NCI-H2196 treated with DMSO at 0.1 percent for 48 hours (cell line): ENCODE measurements at regions not wholly inside any gene's neighbourhood (a gene's known extent, or its start where the extent isn't known, plus 50 kb on each side); places are given as distances from the start of the nearest gene placed in this dataset.
"Not testable (repeated sequence)": the region's sequence is repeated elsewhere in the genome, so short reads cannot be mapped to it uniquely, and the experiment has no call there.

ENCODE experiments used
- DNase-seq: peaks from one replicate; lab custom pipeline; 2025; ENCODE audit not compliant: unreplicated experiment; lab: John Stamatoyannopoulos, UW

GRCh38 chr9:710951-711745 lies 130.3 kb upstream of the DMRT1 start:
- DNase-seq: no peak

GRCh38 chr9:711761-712553 lies 129.5 kb upstream of the DMRT1 start:
- no peak for DNase-seq

GRCh38 chr9:712643-713042 lies 128.9 kb upstream of the DMRT1 start:
- no peak for DNase-seq

GRCh38 chr9:713091-713490 lies 128.4 kb upstream of the DMRT1 start:
- DNase-seq: no peak

DNA sequence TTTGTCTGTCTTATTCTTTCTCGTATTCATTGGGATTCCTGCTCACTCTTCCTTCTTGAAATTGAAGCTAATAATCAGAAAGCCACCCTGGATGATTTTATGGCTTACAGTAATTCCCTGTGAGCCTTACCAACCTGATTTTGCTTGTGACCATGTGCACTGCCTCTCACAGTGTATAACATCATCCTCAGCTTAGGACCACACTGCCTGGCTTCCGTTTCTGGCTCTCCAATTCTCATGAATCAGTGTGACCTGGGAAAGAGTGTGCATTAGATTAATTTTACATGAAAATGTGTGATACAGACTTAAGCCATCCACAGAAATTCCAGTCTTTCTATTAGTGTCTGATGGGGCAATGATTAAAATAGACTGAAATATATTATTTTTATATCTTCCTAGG lies 126.8 kb upstream of the DMRT1 start:
- DNase-seq: no peak

GRCh38 chr9:715300-715699 lies 126.2 kb upstream of the DMRT1 start:
- no peak for DNase-seq

- DNase-seq: no peak
These were observed 125.6 kb upstream of the DMRT1 start for GRCh38 chr9:715743-716400.

DNA sequence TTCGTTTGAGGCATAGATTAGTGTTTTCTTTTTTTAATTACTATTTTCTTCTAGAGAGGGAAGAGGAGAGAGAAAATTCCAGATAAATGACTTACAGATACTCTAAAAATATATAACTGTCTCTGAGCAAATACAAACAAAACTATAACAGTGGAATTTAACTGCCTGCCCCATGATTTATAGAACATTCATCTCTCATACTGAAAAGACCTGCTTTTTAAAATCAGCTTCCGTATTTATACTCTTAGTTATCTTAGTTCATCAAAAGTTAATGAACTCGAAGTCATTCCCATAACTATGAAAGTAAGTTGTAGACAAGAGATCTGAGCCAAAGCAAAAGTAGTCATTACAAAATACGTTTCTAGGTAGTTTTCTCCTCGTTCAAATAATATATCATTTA lies 123.8 kb upstream of the DMRT1 start:
- no peak for DNase-seq

GRCh38 chr9:720239-720881 lies 121.1 kb upstream of the DMRT1 start:
- no peak for DNase-seq

- DNase-seq: no peak
These were observed 119.0 kb upstream of the DMRT1 start for GRCh38 chr9:722388-722980.

- not testable (repeated sequence) for DNase-seq
These were observed 117.0 kb upstream of the DMRT1 start for GRCh38 chr9:724461-724860.

GRCh38 chr9:726005-726404 lies 115.5 kb upstream of the DMRT1 start:
- DNase-seq: no peak

GRCh38 chr9:727767-728166 lies 113.7 kb upstream of the DMRT1 start:
- DNase-seq: no peak

GRCh38 chr9:728535-728934 lies 113.0 kb upstream of the DMRT1 start:
- DNase-seq: no peak

GRCh38 chr9:731474-731873 lies 110.0 kb upstream of the DMRT1 start:
- DNase-seq: no peak

- DNase-seq: no peak
These were observed 106.5 kb upstream of the DMRT1 start for GRCh38 chr9:734831-735511.

DNA sequence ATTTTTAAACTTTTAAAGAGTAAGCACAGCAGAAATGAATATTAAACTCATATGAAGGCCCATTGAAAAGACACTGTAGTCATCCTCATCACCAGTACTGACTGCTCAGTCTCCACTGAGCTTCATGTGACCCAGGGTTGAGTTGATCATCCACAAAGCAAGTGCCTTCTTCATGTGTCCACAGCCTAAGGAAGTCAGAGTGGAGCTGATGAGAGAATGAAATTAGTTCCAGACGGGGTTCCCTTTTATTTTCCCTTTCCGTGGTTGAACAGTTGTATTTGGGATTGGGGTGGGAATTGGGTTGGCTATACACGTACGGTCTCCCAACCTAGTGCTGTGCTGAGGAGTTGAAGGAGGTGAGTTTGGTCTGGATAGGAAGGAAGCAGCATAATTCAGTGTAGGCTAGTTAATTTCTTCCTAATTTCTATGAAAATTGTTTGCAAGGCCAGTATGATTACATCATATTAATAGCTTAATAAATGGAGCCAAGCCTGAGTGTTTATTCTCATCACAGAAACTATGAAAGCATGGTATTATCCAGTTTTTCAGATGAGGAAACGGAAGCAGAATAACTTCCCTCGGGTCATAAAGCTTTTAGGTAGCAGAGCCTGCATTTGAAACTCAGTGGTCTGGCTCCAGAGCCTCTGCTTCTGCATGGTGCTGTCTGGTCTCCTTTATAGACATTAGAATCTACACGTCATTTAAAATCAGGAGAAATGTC lies 103.9 kb upstream of the DMRT1 start:
- no peak for DNase-seq

- DNase-seq: peak; percentile 35
These were observed 103.1 kb upstream of the DMRT1 start for GRCh38 chr9:738209-738915.

DNA sequence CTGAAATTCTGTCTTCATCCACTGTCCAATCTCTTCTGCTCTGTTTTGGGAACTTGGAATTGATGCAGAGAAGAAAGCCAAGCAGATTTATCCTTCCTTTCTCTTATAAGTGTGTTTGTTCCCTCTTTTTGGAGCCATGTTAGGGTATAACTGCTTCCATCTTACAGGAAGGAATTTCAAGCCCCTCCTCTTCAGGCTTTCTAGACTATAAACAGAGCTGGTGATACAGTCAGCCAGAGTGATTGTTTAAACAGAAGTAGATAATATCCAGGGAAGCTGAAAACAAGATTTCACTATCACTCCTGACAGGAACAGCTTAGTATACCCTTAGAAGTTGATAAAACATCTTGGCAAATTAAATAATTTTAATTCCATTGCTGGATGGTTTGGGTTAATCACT lies 102.1 kb upstream of the DMRT1 start:
- DNase-seq: no peak
